ENCODE measurements at regions not wholly inside any gene's neighbourhood (a gene's known extent, or its start where the extent isn't known, plus 50 kb on each side); places are given as distances from the start of the nearest gene placed in this dataset.

GRCh38 chr16:60510941-60511340 lies 1525.3 kb downstream of the CDH8 start:
- intact Hi-C loops (cut with micrococcal nuclease), result no loop called here
- Mint-ChIP-seq H3K36me3 (ENCODE audit: insufficient read depth, unreplicated experiment) (no peaks in the 10 kb centered on the region), H3K4me3 (ENCODE audit: unreplicated experiment) (no peak overlapping the region), H3K27ac (ENCODE audit: low read depth, unreplicated experiment) (no peak overlapping the region), H3K4me1 (ENCODE audit: insufficient read depth, unreplicated experiment) (no peaks in the 10 kb centered on the region), H3K9me3 (ENCODE audit: unreplicated experiment) (no peaks in the 10 kb centered on the region), H3K27me3 (ENCODE audit: insufficient read depth, unreplicated experiment) (no peaks in the 10 kb centered on the region)
- TF ChIP-seq CTCF (IDR thresholded peaks at IDR 0.05; ENCODE audit: unreplicated experiment), result no peak
- POLR2A ChIA-PET, result no interaction called here
- BruUV-seq (replicated peaks), result no TSS peak
- CTCF ChIA-PET, result no interaction called here
- DNase-seq (ENCODE audit: unreplicated experiment), result no peak

- no peaks in the 10 kb centered on the region for H3K9me3 Mint-ChIP-seq (ENCODE audit: unreplicated experiment)
- BruUV-seq (replicated peaks), result no TSS peak
Measured at GRCh38 chr16:60510208-60510607, 1526.0 kb downstream of the CDH8 start.

GRCh38 chr16:60491273-60491672 lies 1545.0 kb downstream of the CDH8 start:
- intact Hi-C loops (cut with micrococcal nuclease), result no loop called here
- Mint-ChIP-seq H3K27ac (ENCODE audit: low read depth, unreplicated experiment) (no peak overlapping the region), H3K4me3 (ENCODE audit: unreplicated experiment) (no peak overlapping the region), H3K27me3 (ENCODE audit: insufficient read depth, unreplicated experiment) (no peaks in the 10 kb centered on the region), H3K36me3 (ENCODE audit: insufficient read depth, unreplicated experiment) (no peaks in the 10 kb centered on the region), H3K9me3 (ENCODE audit: unreplicated experiment) (peaks cover 17% of the 10 kb centered on the region), H3K4me1 (ENCODE audit: insufficient read depth, unreplicated experiment) (no peaks in the 10 kb centered on the region)
- BruUV-seq (replicated peaks), result no TSS peak
- no peak for DNase-seq (ENCODE audit: unreplicated experiment)
- TF ChIP-seq CTCF (IDR thresholded peaks at IDR 0.05; ENCODE audit: unreplicated experiment), result no peak
- CTCF ChIA-PET, result no interaction called here
- POLR2A ChIA-PET, result no interaction called here

More at GRCh38 chr16:60510208-60510607, 1526.0 kb downstream of the CDH8 start:
- no peak overlapping the region for H3K4me3 Mint-ChIP-seq (ENCODE audit: unreplicated experiment)
- TF ChIP-seq CTCF (IDR thresholded peaks at IDR 0.05; ENCODE audit: unreplicated experiment), result no peak
- no peak overlapping the region for H3K27ac Mint-ChIP-seq (ENCODE audit: low read depth, unreplicated experiment)
- intact Hi-C loops (cut with micrococcal nuclease), result no loop called here
- H3K36me3 Mint-ChIP-seq (ENCODE audit: insufficient read depth, unreplicated experiment), result no peaks in the 10 kb centered on the region
- DNase-seq (ENCODE audit: unreplicated experiment), result no peak
- POLR2A ChIA-PET, result no interaction called here
- no peaks in the 10 kb centered on the region for H3K27me3 Mint-ChIP-seq (ENCODE audit: insufficient read depth, unreplicated experiment)
- CTCF ChIA-PET, result no interaction called here
- no peaks in the 10 kb centered on the region for H3K4me1 Mint-ChIP-seq (ENCODE audit: insufficient read depth, unreplicated experiment)

GRCh38 chr16:60485872-60486489 lies 1550.3 kb downstream of the CDH8 start:
- peaks cover 9% of the 10 kb centered on the region for H3K4me1 Mint-ChIP-seq (ENCODE audit: insufficient read depth, unreplicated experiment)
- TF ChIP-seq CTCF (IDR thresholded peaks at IDR 0.05; ENCODE audit: unreplicated experiment), result no peak
- no peak overlapping the region for H3K4me3 Mint-ChIP-seq (ENCODE audit: unreplicated experiment)
- ChIA-PET POLR2A (no interaction called here), CTCF (no interaction called here)
- H3K9me3 Mint-ChIP-seq (ENCODE audit: unreplicated experiment), result peaks cover 17% of the 10 kb centered on the region
- intact Hi-C loops (cut with micrococcal nuclease), result no loop called here
- BruUV-seq (replicated peaks), result no TSS peak
- DNase-seq (ENCODE audit: unreplicated experiment), result no peak
- no peaks in the 10 kb centered on the region for H3K36me3 Mint-ChIP-seq (ENCODE audit: insufficient read depth, unreplicated experiment)
- H3K27ac Mint-ChIP-seq (ENCODE audit: low read depth, unreplicated experiment), result no peak overlapping the region
- no peaks in the 10 kb centered on the region for H3K27me3 Mint-ChIP-seq (ENCODE audit: insufficient read depth, unreplicated experiment)
